ENCODE measurements at regions not wholly inside any gene's neighbourhood (a gene's known extent, or its start where the extent isn't known, plus 50 kb on each side); places are given as distances from the start of the nearest gene placed in this dataset.

GRCh38 chr9:82191082-82191770 is 202.7 kb downstream of the SPATA31D1 start:
- DNase-seq (ENCODE audit: low spot score in 2 of 2), result no peak
- Histone ChIP-seq H3K4me1 (no peaks in the 10 kb centered on the region), H3K36me3 (no peaks in the 10 kb centered on the region), H3K27ac (no peak overlapping the region), H3K4me3 (no peak overlapping the region), H3K27me3 (no peaks in the 10 kb centered on the region), H3K9me3 (no peaks in the 10 kb centered on the region)
- TF ChIP-seq POLR2AphosphoS5 (IDR thresholded peaks at IDR 0.05) (no peak), EP300 (IDR thresholded peaks at IDR 0.05) (no peak), POLR2A (IDR thresholded peaks at IDR 0.05) (no peak), CTCF (IDR thresholded peaks at IDR 0.05) (no peak)
- WGBS, result 79% methylated on average over 4 of the region's 4 CpGs

- TF ChIP-seq CTCF (IDR thresholded peaks at IDR 0.05), result no peak
- TF ChIP-seq EP300 (IDR thresholded peaks at IDR 0.05), result no peak
- TF ChIP-seq POLR2AphosphoS5 (IDR thresholded peaks at IDR 0.05), result no peak
- no peak for TF ChIP-seq POLR2A (IDR thresholded peaks at IDR 0.05)
- Histone ChIP-seq H3K4me1 (no peaks in the 10 kb centered on the region), H3K9me3 (no peaks in the 10 kb centered on the region), H3K4me3 (no peak overlapping the region), H3K27me3 (no peaks in the 10 kb centered on the region), H3K36me3 (no peaks in the 10 kb centered on the region), H3K27ac (no peak overlapping the region)
- no peak for DNase-seq (ENCODE audit: low spot score in 2 of 2)
- WGBS, result 35% methylated on average over 3 of the region's 3 CpGs
These were observed 203.6 kb downstream of the SPATA31D1 start for GRCh38 chr9:82192211-82192610.

GRCh38 chr9:82196622-82197441 is 208.3 kb downstream of the SPATA31D1 start:
- Histone ChIP-seq H3K27ac (no peak overlapping the region), H3K4me3 (no peak overlapping the region), H3K27me3 (peaks cover 3% of the 10 kb centered on the region), H3K4me1 (no peaks in the 10 kb centered on the region), H3K9me3 (no peaks in the 10 kb centered on the region), H3K36me3 (no peaks in the 10 kb centered on the region)
- TF ChIP-seq POLR2AphosphoS5 (IDR thresholded peaks at IDR 0.05) (no peak), EP300 (IDR thresholded peaks at IDR 0.05) (no peak), POLR2A (IDR thresholded peaks at IDR 0.05) (no peak), CTCF (IDR thresholded peaks at IDR 0.05) (no peak)
- DNase-seq (ENCODE audit: low spot score in 2 of 2), result no peak

- Histone ChIP-seq H3K36me3 (no peaks in the 10 kb centered on the region), H3K9me3 (no peaks in the 10 kb centered on the region), H3K4me1 (no peaks in the 10 kb centered on the region), H3K27ac (no peak overlapping the region), H3K27me3 (peaks cover 3% of the 10 kb centered on the region), H3K4me3 (no peak overlapping the region)
- 85% methylated on average over 3 of the region's 3 CpGs for WGBS
- no peak for TF ChIP-seq POLR2AphosphoS5 (IDR thresholded peaks at IDR 0.05)
- TF ChIP-seq CTCF (IDR thresholded peaks at IDR 0.05), result no peak
- no peak for TF ChIP-seq POLR2A (IDR thresholded peaks at IDR 0.05)
- TF ChIP-seq EP300 (IDR thresholded peaks at IDR 0.05), result no peak
- DNase-seq (ENCODE audit: low spot score in 2 of 2), result no peak
These were observed 212.6 kb downstream of the SPATA31D1 start for GRCh38 chr9:82201196-82201595.

GRCh38 chr9:82202808-82203207 is 214.2 kb downstream of the SPATA31D1 start:
- Histone ChIP-seq H3K9me3 (no peaks in the 10 kb centered on the region), H3K27ac (no peak overlapping the region), H3K36me3 (no peaks in the 10 kb centered on the region), H3K27me3 (peaks cover 3% of the 10 kb centered on the region), H3K4me3 (no peak overlapping the region), H3K4me1 (no peaks in the 10 kb centered on the region)
- TF ChIP-seq POLR2AphosphoS5 (IDR thresholded peaks at IDR 0.05) (no peak), POLR2A (IDR thresholded peaks at IDR 0.05) (no peak), EP300 (IDR thresholded peaks at IDR 0.05) (no peak), CTCF (IDR thresholded peaks at IDR 0.05) (no peak)
- DNase-seq (ENCODE audit: low spot score in 2 of 2), result no peak
- WGBS, result 83% methylated on average over 4 of the region's 4 CpGs

All from suprapubic skin (tissue), 4 donors.